HEK293T (cell line): ENCODE measurements at regions not wholly inside any gene's neighbourhood (a gene's known extent, or its start where the extent isn't known, plus 50 kb on each side); places are given as distances from the start of the nearest gene placed in this dataset.

Source experiments
- CTBP1 ChIP-seq: fragments of 450-650 bp; IDR thresholded peaks from 2 replicates; pipeline ENCODE4 v1.6.1; 2016; ENCODE audit warnings: borderline replicate concordance
- ELF4 ChIP-seq: fragments of 450-650 bp; IDR thresholded peaks from 2 replicates; pipeline ENCODE4 v1.6.1; 2017; ENCODE audit warnings: antibody characterized with exemption
- FOXA1 ChIP-seq: fragments of 450-650 bp; IDR thresholded peaks from 2 replicates; pipeline ENCODE4 v1.6.1; 2016; ENCODE audit warnings: mild to moderate bottlenecking
- TF ChIP-seq, protein P1 (sequence below): fragments of 450-650 bp; IDR thresholded peaks from 2 replicates; pipeline ENCODE4 v1.6.1; 2016

DNA sequence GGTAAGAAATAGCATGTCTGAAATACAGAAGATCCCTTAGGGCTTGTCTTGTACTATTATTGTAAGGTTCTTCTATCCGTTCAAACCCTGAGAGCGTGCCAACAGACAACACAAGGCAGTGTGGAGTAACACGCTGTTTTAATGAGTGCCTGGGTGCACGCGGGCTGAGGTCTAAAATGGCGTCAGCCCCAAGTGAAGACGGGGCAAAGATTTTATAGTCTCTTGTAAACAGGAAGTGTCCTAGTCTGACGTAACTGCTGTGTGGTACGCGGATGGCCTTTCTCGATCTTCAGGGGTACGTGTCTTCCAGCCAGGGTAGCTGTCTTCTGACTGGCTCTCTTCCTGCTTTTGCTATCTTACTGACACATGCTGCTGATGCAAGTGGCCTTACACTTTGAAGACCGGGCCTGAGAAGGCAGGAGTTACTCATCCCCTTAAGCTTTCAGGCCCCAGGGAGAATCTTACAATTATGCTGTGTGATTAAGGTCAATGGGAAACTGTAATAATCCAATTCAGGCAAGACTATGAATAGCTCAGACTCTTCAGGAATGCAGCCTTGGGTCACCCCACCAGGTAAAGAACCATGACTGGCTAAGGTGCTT is 1812.0 kb upstream of the CDH9 start:
- TF ChIP-seq CTBP1 (no peak), ELF4 (no peak), FOXA1 (no peak)
- TF ChIP-seq, protein P1, sequence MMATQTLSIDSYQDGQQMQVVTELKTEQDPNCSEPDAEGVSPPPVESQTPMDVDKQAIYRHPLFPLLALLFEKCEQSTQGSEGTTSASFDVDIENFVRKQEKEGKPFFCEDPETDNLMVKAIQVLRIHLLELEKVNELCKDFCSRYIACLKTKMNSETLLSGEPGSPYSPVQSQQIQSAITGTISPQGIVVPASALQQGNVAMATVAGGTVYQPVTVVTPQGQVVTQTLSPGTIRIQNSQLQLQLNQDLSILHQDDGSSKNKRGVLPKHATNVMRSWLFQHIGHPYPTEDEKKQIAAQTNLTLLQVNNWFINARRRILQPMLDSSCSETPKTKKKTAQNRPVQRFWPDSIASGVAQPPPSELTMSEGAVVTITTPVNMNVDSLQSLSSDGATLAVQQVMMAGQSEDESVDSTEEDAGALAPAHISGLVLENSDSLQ, result no peak
